Activated CD8-positive, alpha-beta memory T cell treated with anti-CD3 and anti-CD28 coated beads for 48 hours (primary cell): ENCODE measurements at regions not wholly inside any gene's neighbourhood (a gene's known extent, or its start where the extent isn't known, plus 50 kb on each side); places are given as distances from the start of the nearest gene placed in this dataset.

Experiments
- DNase-seq, 3 experiments: peaks; one replicate each; pipeline ENCODE4 v3.0.0-alpha.2; 2020; ENCODE audit warnings: low read depth in 2 of 3, low spot score in 2 of 3

GRCh38 chr6:166733900-166734299 lies 106.8 kb upstream of the RPS6KA2 start:
- no peak for DNase-seq

- DNase-seq, result no peak
These were observed 102.6 kb upstream of the RPS6KA2 start for GRCh38 chr6:166729658-166730057.

- no peak for DNase-seq
These were observed 102.0 kb upstream of the RPS6KA2 start for GRCh38 chr6:166728884-166729530.

GRCh38 chr6:166726201-166726600 lies 99.2 kb upstream of the RPS6KA2 start:
- no peak for DNase-seq

- DNase-seq, result no peak
These were observed 98.5 kb upstream of the RPS6KA2 start for GRCh38 chr6:166725571-166725970.

GRCh38 chr6:166724576-166724975 lies 97.5 kb upstream of the RPS6KA2 start:
- no peak for DNase-seq

GRCh38 chr6:166722785-166723184 lies 95.7 kb upstream of the RPS6KA2 start:
- DNase-seq, result no peak

GRCh38 chr6:166721576-166721975 lies 94.5 kb upstream of the RPS6KA2 start:
- no peak for DNase-seq

- no peak for DNase-seq
These were observed 93.8 kb upstream of the RPS6KA2 start for GRCh38 chr6:166720856-166721255.

- no peak for DNase-seq
These were observed 92.0 kb upstream of the RPS6KA2 start for GRCh38 chr6:166719019-166719418.

- no peak for DNase-seq
These were observed 91.5 kb upstream of the RPS6KA2 start for GRCh38 chr6:166718516-166718915.

- no peak for DNase-seq
These were observed 90.0 kb upstream of the RPS6KA2 start for GRCh38 chr6:166716910-166717617.

- DNase-seq, result no peak
These were observed 88.9 kb upstream of the RPS6KA2 start for GRCh38 chr6:166715992-166716391.

- DNase-seq, result no peak
These were observed 88.0 kb upstream of the RPS6KA2 start for GRCh38 chr6:166715065-166715464.

- DNase-seq, result no peak
These were observed 87.5 kb upstream of the RPS6KA2 start for GRCh38 chr6:166714581-166714980.

GRCh38 chr6:166714187-166714510 lies 87.1 kb upstream of the RPS6KA2 start:
- DNase-seq, result no peak

- DNase-seq, result no peak
These were observed 86.6 kb upstream of the RPS6KA2 start for GRCh38 chr6:166713434-166714186.

- DNase-seq, result no peak
These were observed 85.5 kb upstream of the RPS6KA2 start for GRCh38 chr6:166712286-166713228.

- no peak for DNase-seq
These were observed 83.0 kb upstream of the RPS6KA2 start for GRCh38 chr6:166710084-166710483.

GRCh38 chr6:166708460-166708859 lies 81.4 kb upstream of the RPS6KA2 start:
- no peak for DNase-seq

GRCh38 chr6:166707045-166707444 lies 80.0 kb upstream of the RPS6KA2 start:
- DNase-seq, result no peak
